ENCODE measurements at regions not wholly inside any gene's neighbourhood (a gene's known extent, or its start where the extent isn't known, plus 50 kb on each side); places are given as distances from the start of the nearest gene placed in this dataset.
"Not testable (repeated sequence)": the region's sequence is repeated elsewhere in the genome, so short reads cannot be mapped to it uniquely, and the experiment has no call there.

DNA sequence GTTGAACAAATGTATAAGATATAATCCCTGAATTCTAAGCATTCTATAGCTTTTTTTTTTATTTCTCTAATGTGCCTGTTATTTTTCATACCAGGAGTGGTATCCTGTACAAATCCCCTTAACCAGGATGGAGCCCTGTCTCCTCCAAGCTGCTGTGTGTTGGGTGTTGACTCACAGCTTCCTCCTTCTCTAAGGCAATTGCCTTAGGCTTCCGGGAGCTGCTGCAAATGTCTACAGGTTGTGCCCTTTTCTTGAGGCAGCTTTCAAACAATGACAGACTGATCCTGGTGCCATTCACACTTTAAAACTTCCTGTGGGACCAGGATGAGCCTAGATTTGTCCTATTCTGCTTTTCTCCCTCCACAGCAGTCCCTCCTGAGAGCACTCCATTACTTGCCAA lies 173.2 kb downstream of the BTBD3 start:
- H3K4me3 ChIP-seq (ENCODE audit: control insufficient read depth, low read depth, low read length), result no peak overlapping the region
- no peak for DNase-seq (ENCODE audit: low read depth)
- TF ChIP-seq, protein P1, sequence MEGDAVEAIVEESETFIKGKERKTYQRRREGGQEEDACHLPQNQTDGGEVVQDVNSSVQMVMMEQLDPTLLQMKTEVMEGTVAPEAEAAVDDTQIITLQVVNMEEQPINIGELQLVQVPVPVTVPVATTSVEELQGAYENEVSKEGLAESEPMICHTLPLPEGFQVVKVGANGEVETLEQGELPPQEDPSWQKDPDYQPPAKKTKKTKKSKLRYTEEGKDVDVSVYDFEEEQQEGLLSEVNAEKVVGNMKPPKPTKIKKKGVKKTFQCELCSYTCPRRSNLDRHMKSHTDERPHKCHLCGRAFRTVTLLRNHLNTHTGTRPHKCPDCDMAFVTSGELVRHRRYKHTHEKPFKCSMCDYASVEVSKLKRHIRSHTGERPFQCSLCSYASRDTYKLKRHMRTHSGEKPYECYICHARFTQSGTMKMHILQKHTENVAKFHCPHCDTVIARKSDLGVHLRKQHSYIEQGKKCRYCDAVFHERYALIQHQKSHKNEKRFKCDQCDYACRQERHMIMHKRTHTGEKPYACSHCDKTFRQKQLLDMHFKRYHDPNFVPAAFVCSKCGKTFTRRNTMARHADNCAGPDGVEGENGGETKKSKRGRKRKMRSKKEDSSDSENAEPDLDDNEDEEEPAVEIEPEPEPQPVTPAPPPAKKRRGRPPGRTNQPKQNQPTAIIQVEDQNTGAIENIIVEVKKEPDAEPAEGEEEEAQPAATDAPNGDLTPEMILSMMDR (conservative IDR thresholded peaks at IDR 0.05; ENCODE audit: control insufficient read depth, insufficient read depth, low read depth, low read length), result no peak

GRCh38 chr20:12093057-12093796 lies 175.5 kb downstream of the BTBD3 start:
- DNase-seq (ENCODE audit: low read depth), result no peak
- TF ChIP-seq, protein P1 (conservative IDR thresholded peaks at IDR 0.05; ENCODE audit: control insufficient read depth, insufficient read depth, low read depth, low read length), result no peak

DNA sequence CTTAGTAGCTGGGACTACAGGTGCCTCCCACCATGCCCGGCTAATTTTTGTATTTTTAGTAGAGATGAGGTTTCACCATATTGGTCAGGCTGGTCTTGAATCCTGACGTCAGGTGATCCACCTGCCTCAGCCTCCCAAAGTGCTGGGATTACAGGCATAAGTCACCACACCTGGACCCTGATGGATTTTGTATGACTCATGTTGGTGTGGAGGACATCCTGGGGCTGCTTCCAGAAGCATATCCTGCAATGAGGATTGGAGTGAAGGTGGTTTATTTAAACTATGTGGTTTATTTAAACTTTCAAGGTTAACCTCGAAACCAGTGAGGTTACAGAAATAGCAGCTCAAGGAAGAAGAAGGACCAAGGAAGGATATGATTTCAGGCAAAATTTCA lies 176.1 kb downstream of the BTBD3 start:
- H3K4me3 ChIP-seq (ENCODE audit: control insufficient read depth, low read depth, low read length); DNase-seq (ENCODE audit: low read depth): not testable (repeated sequence)

More at GRCh38 chr20:12093057-12093796, 175.5 kb downstream of the BTBD3 start:
- H3K4me3 ChIP-seq (ENCODE audit: control insufficient read depth, low read depth, low read length), result no peak overlapping the region

DNA sequence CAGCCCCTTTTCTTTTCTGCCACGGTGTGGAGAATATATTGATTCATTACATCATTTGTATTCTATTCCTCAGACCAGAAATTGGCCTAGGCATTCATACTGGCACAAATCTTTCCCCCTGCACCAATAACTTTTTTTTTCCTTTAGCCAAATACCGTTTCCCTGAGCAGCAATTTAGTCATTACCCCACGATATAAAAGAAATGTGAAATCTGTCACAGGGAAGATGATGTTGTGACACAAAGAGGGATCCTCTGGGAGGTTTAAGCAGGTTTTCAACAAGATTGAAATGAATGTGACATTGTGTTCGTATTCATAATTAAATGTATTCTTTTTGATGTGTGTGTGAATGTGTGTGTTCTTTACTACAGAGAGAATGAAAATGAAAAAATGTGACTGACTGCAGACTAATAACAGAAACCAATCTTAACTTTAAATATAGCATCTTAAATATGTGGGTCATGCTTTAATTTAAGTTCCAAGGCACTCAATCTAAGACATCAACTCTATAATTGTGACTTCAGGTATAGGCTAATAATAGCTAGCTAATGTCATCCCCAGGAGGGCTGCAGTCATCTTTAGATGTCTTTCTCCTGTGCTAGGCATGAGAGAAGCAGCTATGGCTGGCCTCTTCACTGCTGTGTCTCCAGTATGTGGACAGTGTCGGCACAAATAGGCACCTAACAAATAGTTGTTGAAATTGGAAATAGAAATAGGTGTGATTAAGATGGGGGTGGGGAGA lies 177.7 kb downstream of the BTBD3 start:
- H3K4me3 ChIP-seq (ENCODE audit: control insufficient read depth, low read depth, low read length), result no peak overlapping the region
- TF ChIP-seq, protein P1 (conservative IDR thresholded peaks at IDR 0.05; ENCODE audit: control insufficient read depth, insufficient read depth, low read depth, low read length), result no peak
- no peak for DNase-seq (ENCODE audit: low read depth)

DNA sequence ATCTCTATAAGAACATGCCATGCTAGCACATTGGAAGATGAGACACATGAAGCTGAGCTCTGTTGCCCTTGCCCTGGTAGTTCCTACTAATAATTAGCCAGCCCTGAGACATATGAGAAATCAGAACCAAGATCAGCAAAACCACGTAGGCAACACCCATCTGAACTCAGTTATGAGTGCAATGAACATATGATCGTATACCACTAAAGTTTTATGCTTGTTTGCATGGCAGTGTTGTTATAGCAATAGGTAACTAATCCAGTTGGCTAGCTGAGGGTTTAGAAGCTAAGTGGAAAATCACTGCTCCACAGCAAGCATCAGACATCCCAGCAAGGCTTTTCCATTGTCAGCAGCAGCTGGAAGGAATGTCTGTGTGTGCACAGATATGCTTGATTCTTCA lies 180.7 kb downstream of the BTBD3 start:
- H3K4me3 ChIP-seq (ENCODE audit: control insufficient read depth, low read depth, low read length), result no peak overlapping the region
- TF ChIP-seq, protein P1 (conservative IDR thresholded peaks at IDR 0.05; ENCODE audit: control insufficient read depth, insufficient read depth, low read depth, low read length), result no peak
- no peak for DNase-seq (ENCODE audit: low read depth)

GRCh38 chr20:12108846-12109245 lies 191.2 kb downstream of the BTBD3 start:
- DNase-seq (ENCODE audit: low read depth), result no peak
- H3K4me3 ChIP-seq (ENCODE audit: control insufficient read depth, low read depth, low read length), result no peak overlapping the region
- TF ChIP-seq, protein P1 (conservative IDR thresholded peaks at IDR 0.05; ENCODE audit: control insufficient read depth, insufficient read depth, low read depth, low read length), result no peak

DNA sequence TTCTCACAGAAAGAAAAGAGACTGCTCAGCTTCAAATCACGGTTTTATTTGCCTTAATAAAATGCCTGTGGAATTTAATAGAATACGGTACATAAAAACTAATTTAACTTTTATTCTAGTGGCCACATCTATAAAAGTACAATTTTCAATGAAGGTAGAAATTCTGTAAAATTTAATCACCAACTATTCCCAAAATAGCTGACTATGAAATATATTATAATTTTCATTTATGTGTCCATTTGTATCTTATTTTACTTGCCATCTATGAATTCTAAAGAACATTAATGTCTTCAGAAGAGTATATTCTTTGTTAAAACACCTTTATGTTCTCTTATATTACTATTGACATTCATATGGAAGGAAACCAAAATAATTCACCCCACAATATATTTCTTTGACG lies 192.6 kb downstream of the BTBD3 start:
- TF ChIP-seq, protein P1 (conservative IDR thresholded peaks at IDR 0.05; ENCODE audit: control insufficient read depth, insufficient read depth, low read depth, low read length), result no peak
- H3K4me3 ChIP-seq (ENCODE audit: control insufficient read depth, low read depth, low read length), result no peak overlapping the region
- DNase-seq (ENCODE audit: low read depth), result no peak
